CD4-positive, alpha-beta T cell (primary cell): ENCODE measurements at regions not wholly inside any gene's neighbourhood (a gene's known extent, or its start where the extent isn't known, plus 50 kb on each side); places are given as distances from the start of the nearest gene placed in this dataset.

Experiments used
- ATAC-seq: fragments of 200-7000 bp; cut with Tn5 transposase; one replicate; pipeline ENCODE4 v1.10.0; 2022; ENCODE audit warnings: mild to moderate bottlenecking; ENCODE audit not compliant: poor library complexity
- CTCF ChIA-PET: fragments of 350-600 bp; sonication (Branson Sonifier 250); formaldehyde crosslinking; loops from one replicate; lab custom pipeline; 2021; ENCODE audit warnings: antibody characterized with exemption, inconsistent platforms; lab: Charles Lee
- POLR2A ChIA-PET: fragments of 350-600 bp; sonication (Branson Sonifier 250); formaldehyde crosslinking; loops from one replicate; lab custom pipeline; 2021; ENCODE audit warnings: antibody characterized with exemption, inconsistent platforms; lab: Charles Lee
- DNase-seq, 14 experiments: peaks; one replicate each; pipeline ENCODE4 v3.0.0-alpha.2; 2013 to 2020; ENCODE audit warnings: mixed read lengths in 2 of 14
- H3K27ac ChIP-seq, 2 donors: one replicate each; pipeline versions ENCODE4 v1.5.1 to v1.7.0; 2013; ENCODE audit warnings: low read length in 2 of 2, low read depth in 1 of 2, mild to moderate bottlenecking in 1 of 2
- H3K27me3 ChIP-seq, 2 experiments: 1 replicate in 1 of 2; 2 replicates in 1 of 2; pipeline versions ENCODE4 v1.6.1 to v1.7.0; 2013; ENCODE audit warnings: low read length in 2 of 2, control low read depth in 1 of 2, mild to moderate bottlenecking in 1 of 2, moderate library complexity in 1 of 2; ENCODE audit not compliant: insufficient read depth in 2 of 2, control insufficient read depth in 1 of 2
- H3K36me3 ChIP-seq: one replicate; pipeline ENCODE4 v1.6.1; 2013; ENCODE audit warnings: low read length, control low read depth; ENCODE audit not compliant: insufficient read depth
- H3K4me1 ChIP-seq: one replicate; pipeline ENCODE4 v1.6.1; 2013; ENCODE audit warnings: low read length, control low read depth; ENCODE audit not compliant: insufficient read depth
- H3K4me3 ChIP-seq: one replicate; pipeline ENCODE4 v1.5.1; 2013; ENCODE audit warnings: mild to moderate bottlenecking, low read length, moderate library complexity
- H3K9me3 ChIP-seq, 2 experiments: 1 replicate in 1 of 2; 2 replicates in 1 of 2; pipeline versions ENCODE4 v1.6.1 to v1.7.0; 2013; ENCODE audit warnings: low read length in 2 of 2, mild to moderate bottlenecking in 2 of 2, control low read depth in 1 of 2, moderate library complexity in 1 of 2; ENCODE audit not compliant: control insufficient read depth in 1 of 2, insufficient read depth in 1 of 2
- H3K27ac Mint-ChIP-seq: one replicate; pipeline ENCODE4 v1.8.0; 2020; ENCODE audit warnings: mixed read lengths
- H3K27me3 Mint-ChIP-seq: one replicate; pipeline ENCODE4 v1.8.0; 2021; ENCODE audit warnings: mixed read lengths
- H3K36me3 Mint-ChIP-seq: one replicate; pipeline ENCODE4 v1.8.0; 2021; ENCODE audit warnings: low read depth, mixed read lengths
- H3K4me1 Mint-ChIP-seq: one replicate; pipeline ENCODE4 v1.8.0; 2021; ENCODE audit warnings: low read depth, mixed read lengths
- H3K4me3 Mint-ChIP-seq: one replicate; pipeline ENCODE4 v1.8.0; 2020; ENCODE audit warnings: mild to moderate bottlenecking, mixed read lengths
- H3K9me3 Mint-ChIP-seq: one replicate; pipeline ENCODE4 v1.8.0; 2020; ENCODE audit warnings: mixed read lengths
- CTCF ChIP-seq: fragments of 200-600 bp; IDR thresholded peaks from one replicate; pipeline ENCODE4 v1.8.0; 2022; ENCODE audit warnings: antibody characterized with exemption, mild to moderate bottlenecking
- intact Hi-C, 2 experiments: fragments of 100-400 bp; cut with DNase I in 1 of 2; cut with micrococcal nuclease in 1 of 2; formaldehyde crosslinking; loops; one replicate each; pipeline versions ENCODE4 v1.15.1 to v1.9.0; 2023 to 2025; cut with DNase I, micrococcal nuclease

GRCh38 chr7:110600956-110601355 is 490.0 kb upstream of the LRRN3 start:
- Mint-ChIP-seq H3K36me3 (no peaks in the 10 kb centered on the region), H3K27me3 (no peaks in the 10 kb centered on the region), H3K4me1 (no peaks in the 10 kb centered on the region), H3K4me3 (no peak overlapping the region), H3K27ac (no peak overlapping the region), H3K9me3 (no peaks in the 10 kb centered on the region)
- no peak for TF ChIP-seq CTCF
- intact Hi-C loops, result no loop called here
- Histone ChIP-seq H3K36me3 (no peaks in the 10 kb centered on the region), H3K9me3 (no peaks in the 10 kb centered on the region), H3K4me1 (no peaks in the 10 kb centered on the region), H3K27me3 (no peaks in the 10 kb centered on the region), H3K27ac (no peak overlapping the region), H3K4me3 (no peak overlapping the region)
- CTCF ChIA-PET, result no interaction called here
- DNase-seq (no peak), ATAC-seq (no peak)
- POLR2A ChIA-PET, result no interaction called here

- H3K4me3 ChIP-seq, result no peak overlapping the region
- Mint-ChIP-seq H3K36me3 (no peaks in the 10 kb centered on the region), H3K27me3 (no peaks in the 10 kb centered on the region), H3K9me3 (no peaks in the 10 kb centered on the region), H3K27ac (no peak overlapping the region), H3K4me3 (no peak overlapping the region), H3K4me1 (no peaks in the 10 kb centered on the region)
- TF ChIP-seq CTCF, result no peak
- POLR2A ChIA-PET, result interaction anchor here (0.7 kb wide), 1 partner anchor 475 kb away, joined by 4 read pairs; no protein-coding TSS in a partner anchor
- intact Hi-C loops, result no loop called here
- no peaks in the 10 kb centered on the region for H3K27me3 ChIP-seq
- no peaks in the 10 kb centered on the region for H3K9me3 ChIP-seq
- H3K27ac ChIP-seq, result no peak overlapping the region
- no peaks in the 10 kb centered on the region for H3K36me3 ChIP-seq
- no peak for ATAC-seq
- DNase-seq, result no peak
- H3K4me1 ChIP-seq, result no peaks in the 10 kb centered on the region
- CTCF ChIA-PET, result no interaction called here
Measured at GRCh38 chr7:110601710-110602109, 489.2 kb upstream of the LRRN3 start.

GRCh38 chr7:110604206-110604605 is 486.7 kb upstream of the LRRN3 start:
- Mint-ChIP-seq H3K4me3 (no peak overlapping the region), H3K9me3 (no peaks in the 10 kb centered on the region), H3K4me1 (no peaks in the 10 kb centered on the region), H3K36me3 (no peaks in the 10 kb centered on the region), H3K27ac (no peak overlapping the region), H3K27me3 (no peaks in the 10 kb centered on the region)
- Histone ChIP-seq H3K27ac (no peak overlapping the region), H3K36me3 (no peaks in the 10 kb centered on the region), H3K4me1 (no peaks in the 10 kb centered on the region), H3K4me3 (no peak overlapping the region), H3K27me3 (no peaks in the 10 kb centered on the region), H3K9me3 (no peaks in the 10 kb centered on the region)
- no peak for ATAC-seq
- POLR2A ChIA-PET, result interaction anchor here (1.6 kb wide), 1 partner anchor 494 kb away, joined by 4 read pairs; no protein-coding TSS in a partner anchor
- no peak for TF ChIP-seq CTCF
- intact Hi-C loops, result no loop called here
- CTCF ChIA-PET, result no interaction called here
- no peak for DNase-seq
